Breast epithelium (tissue), 4 donors: ENCODE measurements at regions not wholly inside any gene's neighbourhood (a gene's known extent, or its start where the extent isn't known, plus 50 kb on each side); places are given as distances from the start of the nearest gene placed in this dataset.

Experiments used
- DNase-seq, 2 donors: peaks; one replicate each; pipeline ENCODE4 v3.0.0-alpha.2; 2019; ENCODE audit warnings: low spot score in 2 of 2
- H3K27ac ChIP-seq, 2 donors: fragments of 200-600 bp; sonication (generic) in 1 of 2; one replicate each; pipeline ENCODE4 v1.5.1; 2016 to 2019; ENCODE audit warnings: mild to moderate bottlenecking in 1 of 2
- H3K27me3 ChIP-seq, 2 donors: fragments of 200-600 bp; sonication (generic) in 1 of 2; one replicate each; pipeline versions ENCODE4 v1.5.1 to v1.6.0; 2017 to 2019; ENCODE audit warnings: control low read depth in 1 of 2, mild to moderate bottlenecking in 1 of 2
- H3K36me3 ChIP-seq: fragments of 200-600 bp; one replicate; pipeline ENCODE4 v1.5.1; 2019
- H3K4me1 ChIP-seq, 2 donors: fragments of 200-600 bp; sonication (generic); one replicate each; pipeline ENCODE4 v1.5.1; 2016 to 2019; ENCODE audit warnings: control low read depth in 1 of 2
- H3K4me3 ChIP-seq, 3 donors: fragments of 200-600 bp; sonication (generic); 1 replicate in 2 of 3; 2 replicates in 1 of 3; pipeline ENCODE4 v1.5.1; 2016 to 2019; ENCODE audit warnings: mild to moderate bottlenecking in 3 of 3, moderate library complexity in 2 of 3
- H3K9me3 ChIP-seq, 2 donors: fragments of 200-600 bp; sonication (generic) in 1 of 2; one replicate each; pipeline ENCODE4 v1.5.1; 2016 to 2019; ENCODE audit warnings: control low read depth in 1 of 2
- POLR2A ChIP-seq: fragments of 450-650 bp; IDR thresholded peaks from one replicate; pipeline ENCODE4 v1.6.1; 2016; ENCODE audit warnings: antibody characterized with exemption, mild to moderate bottlenecking, moderate library complexity
- POLR2AphosphoS5 ChIP-seq, 3 donors: sonication (generic); formaldehyde crosslinking; IDR thresholded peaks; one replicate each; pipeline ENCODE4 v1.6.1; 2017; ENCODE audit warnings: antibody characterized with exemption in 3 of 3
- intact Hi-C: fragments of 100-400 bp; cut with DNase I; formaldehyde crosslinking; loops from one replicate; pipeline ENCODE4 v1.15.1; 2023; ENCODE audit warnings: low total_unique reads
- TF ChIP-seq, protein P1 (sequence below), 3 donors: fragments of 450-650 bp; IDR thresholded peaks; one replicate each; pipeline ENCODE4 v1.5.1; 2016 to 2017; ENCODE audit warnings: antibody characterized with exemption in 3 of 3, mild to moderate bottlenecking in 3 of 3, moderate library complexity in 3 of 3

DNA sequence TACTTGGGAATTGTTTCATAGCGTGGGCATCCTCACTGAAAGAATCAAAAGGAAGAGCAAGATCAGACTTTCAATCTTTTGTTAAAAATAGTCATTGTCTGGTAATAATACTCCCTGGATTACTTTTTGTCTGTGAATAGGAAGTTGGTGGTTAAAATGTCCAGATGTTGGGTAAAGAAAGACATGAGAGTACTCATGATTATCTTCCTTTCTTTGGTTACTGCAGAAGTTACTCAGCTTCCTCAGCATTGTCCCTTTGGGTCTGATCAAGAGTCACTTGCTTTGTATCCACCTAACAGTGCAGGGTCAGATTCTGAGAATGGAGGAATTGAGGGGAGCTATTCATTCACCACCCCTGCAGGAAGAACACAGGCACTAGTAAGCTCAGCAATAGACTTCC is 54.6 kb downstream of the RIN2 start:
- Histone ChIP-seq H3K4me1 (no peaks in the 10 kb centered on the region), H3K4me3 (no peak overlapping the region), H3K27me3 (no peaks in the 10 kb centered on the region), H3K9me3 (no peaks in the 10 kb centered on the region), H3K36me3 (no peaks in the 10 kb centered on the region), H3K27ac (peak overlapping the region in 1 of 2 donors; percentile 11)
- TF ChIP-seq POLR2AphosphoS5 (IDR thresholded peaks at IDR 0.05) (no peak), POLR2A (no peak)
- TF ChIP-seq, protein P1, sequence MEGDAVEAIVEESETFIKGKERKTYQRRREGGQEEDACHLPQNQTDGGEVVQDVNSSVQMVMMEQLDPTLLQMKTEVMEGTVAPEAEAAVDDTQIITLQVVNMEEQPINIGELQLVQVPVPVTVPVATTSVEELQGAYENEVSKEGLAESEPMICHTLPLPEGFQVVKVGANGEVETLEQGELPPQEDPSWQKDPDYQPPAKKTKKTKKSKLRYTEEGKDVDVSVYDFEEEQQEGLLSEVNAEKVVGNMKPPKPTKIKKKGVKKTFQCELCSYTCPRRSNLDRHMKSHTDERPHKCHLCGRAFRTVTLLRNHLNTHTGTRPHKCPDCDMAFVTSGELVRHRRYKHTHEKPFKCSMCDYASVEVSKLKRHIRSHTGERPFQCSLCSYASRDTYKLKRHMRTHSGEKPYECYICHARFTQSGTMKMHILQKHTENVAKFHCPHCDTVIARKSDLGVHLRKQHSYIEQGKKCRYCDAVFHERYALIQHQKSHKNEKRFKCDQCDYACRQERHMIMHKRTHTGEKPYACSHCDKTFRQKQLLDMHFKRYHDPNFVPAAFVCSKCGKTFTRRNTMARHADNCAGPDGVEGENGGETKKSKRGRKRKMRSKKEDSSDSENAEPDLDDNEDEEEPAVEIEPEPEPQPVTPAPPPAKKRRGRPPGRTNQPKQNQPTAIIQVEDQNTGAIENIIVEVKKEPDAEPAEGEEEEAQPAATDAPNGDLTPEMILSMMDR (IDR thresholded peaks at IDR 0.05) = no peak
- intact Hi-C loops = no loop called here
- no peak for DNase-seq

DNA sequence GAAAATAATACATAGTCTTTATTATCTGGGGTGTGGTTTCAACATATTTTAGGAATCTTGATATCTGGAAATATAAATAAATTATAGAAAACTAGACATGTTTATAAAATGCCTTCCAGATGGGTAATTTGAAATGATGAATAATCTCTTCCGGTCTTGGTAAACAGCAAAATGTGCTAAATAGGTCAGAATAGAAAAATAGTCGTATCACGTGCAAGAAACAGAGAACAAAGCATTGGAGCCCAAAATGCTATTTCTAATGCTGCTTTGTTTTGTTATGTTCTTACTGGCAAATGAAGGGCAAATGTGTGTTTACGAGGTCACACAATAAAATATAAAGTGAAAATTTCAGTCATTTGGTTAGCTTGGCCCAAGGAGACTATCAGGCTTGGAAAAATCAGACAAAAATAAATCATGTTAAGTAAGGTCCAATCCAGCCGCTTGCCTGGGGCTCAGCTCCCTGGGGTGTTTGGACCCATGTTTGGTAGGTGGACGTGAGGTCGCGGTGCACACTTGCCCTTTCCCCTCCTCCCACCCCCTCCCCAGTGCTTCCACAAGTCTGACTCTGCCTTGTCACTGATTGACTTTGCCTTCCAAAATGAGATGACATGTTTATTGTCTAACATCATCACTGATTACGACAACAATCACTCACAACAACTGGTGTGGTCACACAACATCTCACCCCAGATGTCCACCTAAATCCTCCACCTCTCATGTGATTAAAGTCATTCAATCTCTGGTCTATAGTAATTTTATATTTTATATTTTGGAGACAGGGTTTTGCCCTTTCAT is 56.0 kb downstream of the RIN2 start:
- Histone ChIP-seq H3K9me3 (peaks cover 0 to 1% of the 10 kb centered on the region in 2 donors), H3K27ac (peak overlapping the region; percentile 36 to 46), H3K36me3 (no peaks in the 10 kb centered on the region), H3K27me3 (no peaks in the 10 kb centered on the region), H3K4me1 (no peaks in the 10 kb centered on the region), H3K4me3 (no peak overlapping the region)
- intact Hi-C loops = no loop called here
- no peak for TF ChIP-seq POLR2AphosphoS5 (IDR thresholded peaks at IDR 0.05)
- TF ChIP-seq, protein P1 (IDR thresholded peaks at IDR 0.05) = no peak
- TF ChIP-seq POLR2A = no peak
- no peak for DNase-seq

DNA sequence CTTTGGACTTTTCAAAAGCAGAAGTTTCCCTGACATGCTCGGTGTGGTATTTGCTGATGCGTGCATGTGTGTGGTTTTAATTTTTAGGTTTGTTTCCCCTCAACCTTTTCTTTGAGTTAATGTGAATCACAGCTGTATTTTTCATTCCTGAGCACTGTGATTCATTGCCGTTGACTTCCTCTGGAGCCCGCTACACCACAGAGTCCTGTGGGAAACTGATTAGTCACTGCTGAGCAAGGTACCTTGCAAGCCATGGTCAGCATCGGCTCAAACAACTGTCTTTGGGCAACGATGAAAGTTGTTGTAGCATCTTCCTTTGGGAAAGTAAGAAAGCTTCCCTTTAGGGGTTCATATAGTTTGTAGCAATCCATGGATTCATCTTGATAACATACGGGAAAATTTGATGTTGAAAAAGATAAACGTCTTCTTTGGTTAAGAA is 57.5 kb downstream of the RIN2 start:
- Histone ChIP-seq H3K4me1 (no peaks in the 10 kb centered on the region), H3K27ac (peak overlapping the region; percentile 19 to 24), H3K9me3 (peaks cover 0 to 3% of the 10 kb centered on the region in 2 donors), H3K27me3 (no peaks in the 10 kb centered on the region), H3K36me3 (no peaks in the 10 kb centered on the region), H3K4me3 (no peak overlapping the region)
- TF ChIP-seq, protein P1 (IDR thresholded peaks at IDR 0.05) = no peak
- TF ChIP-seq POLR2AphosphoS5 (IDR thresholded peaks at IDR 0.05) (no peak), POLR2A (no peak)
- intact Hi-C loops = no loop called here
- DNase-seq = no peak

DNA sequence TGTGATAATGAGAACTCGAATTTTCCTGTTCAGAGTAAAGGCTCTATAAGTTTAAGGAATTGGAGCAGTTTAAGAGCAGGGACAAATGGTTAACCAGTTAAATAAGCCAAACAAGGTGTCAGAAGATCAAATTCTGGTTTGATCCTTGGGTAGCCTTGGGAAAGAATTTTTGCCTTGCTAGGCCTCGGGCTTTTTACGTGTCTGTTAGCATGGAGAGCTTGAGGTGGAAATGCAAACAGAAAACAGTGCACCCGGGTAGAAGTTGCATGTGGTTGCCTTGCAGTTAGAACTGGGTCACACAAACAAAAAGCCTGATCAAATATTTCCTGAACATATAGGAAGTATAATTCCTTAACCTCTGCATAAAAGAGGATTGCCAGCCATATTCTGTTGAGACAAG is 58.3 kb downstream of the RIN2 start:
- TF ChIP-seq POLR2A (no peak), POLR2AphosphoS5 (IDR thresholded peaks at IDR 0.05) (no peak)
- TF ChIP-seq, protein P1 (IDR thresholded peaks at IDR 0.05) = no peak
- intact Hi-C loops = no loop called here
- H3K27ac ChIP-seq = peak overlapping the region in 1 of 2 donors; percentile 19

DNA sequence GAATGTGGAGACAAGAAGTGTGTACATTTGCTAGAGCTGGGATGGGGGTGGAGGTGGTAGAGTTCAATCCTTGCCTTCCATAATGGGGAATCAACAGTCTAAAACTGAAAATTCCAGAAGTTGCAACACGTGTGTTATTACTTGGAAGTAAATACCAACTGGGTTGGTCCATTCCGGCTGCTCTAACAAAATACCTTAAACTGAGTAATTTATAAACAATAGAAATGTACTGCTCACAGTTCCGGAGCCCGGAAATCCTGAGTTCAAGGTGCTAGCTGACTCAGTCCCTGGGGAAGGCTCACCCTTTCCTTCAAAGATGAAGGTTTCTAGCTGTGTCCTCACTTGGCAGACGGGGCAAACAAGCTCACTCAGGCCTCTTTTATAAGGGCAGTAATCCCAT is 59.0 kb downstream of the RIN2 start:
- Histone ChIP-seq H3K27ac (no peak overlapping the region), H3K4me3 (no peak overlapping the region), H3K4me1 (no peaks in the 10 kb centered on the region), H3K27me3 (no peaks in the 10 kb centered on the region), H3K36me3 (no peaks in the 10 kb centered on the region), H3K9me3 (peaks cover 0 to 3% of the 10 kb centered on the region in 2 donors)
- DNase-seq = no peak
- peak in 2 of 3 donors; percentile 34 to 44 for TF ChIP-seq POLR2AphosphoS5 (IDR thresholded peaks at IDR 0.05)
- TF ChIP-seq POLR2A = no peak
- intact Hi-C loops = no loop called here

More for the DNA sequence above, 58.3 kb downstream of the RIN2 start:
- DNase-seq = no peak
- Histone ChIP-seq H3K4me1 (no peaks in the 10 kb centered on the region), H3K4me3 (no peak overlapping the region), H3K36me3 (no peaks in the 10 kb centered on the region), H3K27me3 (no peaks in the 10 kb centered on the region), H3K9me3 (peaks cover 0 to 3% of the 10 kb centered on the region in 2 donors)
